CD4-positive, alpha-beta T cell (primary cell): ENCODE measurements at regions not wholly inside any gene's neighbourhood (a gene's known extent, or its start where the extent isn't known, plus 50 kb on each side); places are given as distances from the start of the nearest gene placed in this dataset.

Experiments
- ATAC-seq: fragments of 200-7000 bp; cut with Tn5 transposase; one replicate; pipeline ENCODE4 v1.10.0; 2022; ENCODE audit warnings: mild to moderate bottlenecking; ENCODE audit not compliant: poor library complexity
- CTCF ChIA-PET: fragments of 350-600 bp; sonication (Branson Sonifier 250); formaldehyde crosslinking; loops from one replicate; lab custom pipeline; 2021; ENCODE audit warnings: antibody characterized with exemption, inconsistent platforms; lab: Charles Lee
- POLR2A ChIA-PET: fragments of 350-600 bp; sonication (Branson Sonifier 250); formaldehyde crosslinking; loops from one replicate; lab custom pipeline; 2021; ENCODE audit warnings: antibody characterized with exemption, inconsistent platforms; lab: Charles Lee
- DNase-seq, 14 experiments: peaks; one replicate each; pipeline ENCODE4 v3.0.0-alpha.2; 2013 to 2020; ENCODE audit warnings: mixed read lengths in 2 of 14
- H3K27ac ChIP-seq, 2 donors: one replicate each; pipeline versions ENCODE4 v1.5.1 to v1.7.0; 2013; ENCODE audit warnings: low read length in 2 of 2, low read depth in 1 of 2, mild to moderate bottlenecking in 1 of 2
- H3K27me3 ChIP-seq, 2 experiments: 1 replicate in 1 of 2; 2 replicates in 1 of 2; pipeline versions ENCODE4 v1.6.1 to v1.7.0; 2013; ENCODE audit warnings: low read length in 2 of 2, control low read depth in 1 of 2, mild to moderate bottlenecking in 1 of 2, moderate library complexity in 1 of 2; ENCODE audit not compliant: insufficient read depth in 2 of 2, control insufficient read depth in 1 of 2
- H3K36me3 ChIP-seq: one replicate; pipeline ENCODE4 v1.6.1; 2013; ENCODE audit warnings: low read length, control low read depth; ENCODE audit not compliant: insufficient read depth
- H3K4me1 ChIP-seq: one replicate; pipeline ENCODE4 v1.6.1; 2013; ENCODE audit warnings: low read length, control low read depth; ENCODE audit not compliant: insufficient read depth
- H3K4me3 ChIP-seq: one replicate; pipeline ENCODE4 v1.5.1; 2013; ENCODE audit warnings: mild to moderate bottlenecking, low read length, moderate library complexity
- H3K9me3 ChIP-seq, 2 experiments: 1 replicate in 1 of 2; 2 replicates in 1 of 2; pipeline versions ENCODE4 v1.6.1 to v1.7.0; 2013; ENCODE audit warnings: low read length in 2 of 2, mild to moderate bottlenecking in 2 of 2, control low read depth in 1 of 2, moderate library complexity in 1 of 2; ENCODE audit not compliant: control insufficient read depth in 1 of 2, insufficient read depth in 1 of 2
- H3K27ac Mint-ChIP-seq: one replicate; pipeline ENCODE4 v1.8.0; 2020; ENCODE audit warnings: mixed read lengths
- H3K27me3 Mint-ChIP-seq: one replicate; pipeline ENCODE4 v1.8.0; 2021; ENCODE audit warnings: mixed read lengths
- H3K36me3 Mint-ChIP-seq: one replicate; pipeline ENCODE4 v1.8.0; 2021; ENCODE audit warnings: low read depth, mixed read lengths
- H3K4me1 Mint-ChIP-seq: one replicate; pipeline ENCODE4 v1.8.0; 2021; ENCODE audit warnings: low read depth, mixed read lengths
- H3K4me3 Mint-ChIP-seq: one replicate; pipeline ENCODE4 v1.8.0; 2020; ENCODE audit warnings: mild to moderate bottlenecking, mixed read lengths
- H3K9me3 Mint-ChIP-seq: one replicate; pipeline ENCODE4 v1.8.0; 2020; ENCODE audit warnings: mixed read lengths
- CTCF ChIP-seq: fragments of 200-600 bp; IDR thresholded peaks from one replicate; pipeline ENCODE4 v1.8.0; 2022; ENCODE audit warnings: antibody characterized with exemption, mild to moderate bottlenecking
- intact Hi-C, 2 experiments: fragments of 100-400 bp; cut with DNase I in 1 of 2; cut with micrococcal nuclease in 1 of 2; formaldehyde crosslinking; loops; one replicate each; pipeline versions ENCODE4 v1.15.1 to v1.9.0; 2023 to 2025; cut with DNase I, micrococcal nuclease

- intact Hi-C loops = no loop called here
- Histone ChIP-seq H3K4me1 (no peaks in the 10 kb centered on the region), H3K36me3 (no peaks in the 10 kb centered on the region), H3K9me3 (peaks cover 0 to 3% of the 10 kb centered on the region in 2 experiments), H3K4me3 (no peak overlapping the region), H3K27ac (no peak overlapping the region), H3K27me3 (no peaks in the 10 kb centered on the region)
- POLR2A ChIA-PET = no interaction called here
- H3K27ac Mint-ChIP-seq = no peak overlapping the region
- H3K36me3 Mint-ChIP-seq = no peaks in the 10 kb centered on the region
- DNase-seq (no peak), ATAC-seq (no peak)
- no peaks in the 10 kb centered on the region for H3K9me3 Mint-ChIP-seq
- no peaks in the 10 kb centered on the region for H3K4me1 Mint-ChIP-seq
- TF ChIP-seq CTCF = no peak
- CTCF ChIA-PET = no interaction called here
- H3K4me3 Mint-ChIP-seq = no peak overlapping the region
- H3K27me3 Mint-ChIP-seq = peaks cover 5% of the 10 kb centered on the region
These were observed 144.1 kb upstream of the ARHGAP20 start for GRCh38 chr11:110856340-110856739.

DNA sequence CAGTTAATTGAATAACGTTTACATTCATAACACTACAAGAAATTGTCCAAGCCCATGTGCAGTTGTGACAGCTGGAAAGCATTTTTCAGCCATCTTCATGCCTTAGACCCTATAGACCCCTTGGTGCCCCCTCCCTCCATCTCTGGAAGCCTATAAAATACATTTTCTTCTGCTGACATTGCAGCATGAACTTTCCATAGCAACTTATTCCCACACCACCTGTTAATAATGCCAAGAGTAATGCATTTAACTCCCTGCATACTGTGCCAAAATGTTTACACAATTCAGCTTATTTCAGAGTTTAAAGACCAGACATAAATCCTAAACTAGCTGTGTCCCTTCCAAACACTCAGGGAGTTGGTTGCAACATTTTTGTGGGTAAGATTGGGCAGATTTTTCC is 143.0 kb upstream of the ARHGAP20 start:
- DNase-seq (no peak), ATAC-seq (no peak)
- TF ChIP-seq CTCF = no peak
- ChIA-PET POLR2A (no interaction called here), CTCF (no interaction called here)
- Histone ChIP-seq H3K4me3 (no peak overlapping the region), H3K36me3 (no peaks in the 10 kb centered on the region), H3K4me1 (no peaks in the 10 kb centered on the region), H3K27ac (no peak overlapping the region), H3K27me3 (no peaks in the 10 kb centered on the region), H3K9me3 (peaks cover 0 to 3% of the 10 kb centered on the region in 2 experiments)
- intact Hi-C loops = no loop called here
- peaks cover 5% of the 10 kb centered on the region for H3K27me3 Mint-ChIP-seq
- no peaks in the 10 kb centered on the region for H3K9me3 Mint-ChIP-seq
- H3K4me1 Mint-ChIP-seq = no peaks in the 10 kb centered on the region
- no peak overlapping the region for H3K27ac Mint-ChIP-seq
- H3K36me3 Mint-ChIP-seq = no peaks in the 10 kb centered on the region
- no peak overlapping the region for H3K4me3 Mint-ChIP-seq

GRCh38 chr11:110852921-110853490 is 140.8 kb upstream of the ARHGAP20 start:
- peaks cover 5% of the 10 kb centered on the region for H3K27me3 Mint-ChIP-seq
- H3K9me3 Mint-ChIP-seq = no peaks in the 10 kb centered on the region
- Histone ChIP-seq H3K9me3 (peaks cover 0 to 3% of the 10 kb centered on the region in 2 experiments), H3K27ac (no peak overlapping the region), H3K36me3 (no peaks in the 10 kb centered on the region), H3K4me3 (no peak overlapping the region), H3K4me1 (no peaks in the 10 kb centered on the region), H3K27me3 (no peaks in the 10 kb centered on the region)
- no peak overlapping the region for H3K4me3 Mint-ChIP-seq
- H3K4me1 Mint-ChIP-seq = no peaks in the 10 kb centered on the region
- H3K36me3 Mint-ChIP-seq = no peaks in the 10 kb centered on the region
- CTCF ChIA-PET = no interaction called here
- ATAC-seq = no peak
- POLR2A ChIA-PET = no interaction called here
- no peak for DNase-seq
- intact Hi-C loops = no loop called here
- TF ChIP-seq CTCF = no peak
- no peak overlapping the region for H3K27ac Mint-ChIP-seq
